RCC 7860 (cell line): ENCODE measurements at regions not wholly inside any gene's neighbourhood (a gene's known extent, or its start where the extent isn't known, plus 50 kb on each side); places are given as distances from the start of the nearest gene placed in this dataset.
"Not testable (repeated sequence)": the region's sequence is repeated elsewhere in the genome, so short reads cannot be mapped to it uniquely, and the experiment has no call there.

Experiments
- DNase-seq: peaks from one replicate; pipeline ENCODE4 v3.0.0-alpha.2; 2015; ENCODE audit warnings: low spot score
- FAIRE-seq: peaks from 2 replicates; lab custom pipeline; 2012; peaks lifted over from hg19 to GRCh38; lab: Jason Lieb, UNC

GRCh38 chr16:61435346-61435745, 600.9 kb downstream of the CDH8 start:
- DNase-seq (no peak), FAIRE-seq (no peak)

- DNase-seq = no peak
- no peak for FAIRE-seq
Observed at GRCh38 chr16:61432421-61432820, 603.8 kb downstream of the CDH8 start.

- FAIRE-seq = no peak
- DNase-seq = no peak
Observed at GRCh38 chr16:61421111-61421510, 615.1 kb downstream of the CDH8 start.

GRCh38 chr16:61419791-61420190, 616.4 kb downstream of the CDH8 start:
- DNase-seq (no peak), FAIRE-seq (no peak)

GRCh38 chr16:61418802-61419201, 617.4 kb downstream of the CDH8 start:
- not testable (repeated sequence) for DNase-seq, FAIRE-seq

GRCh38 chr16:61415126-61415525, 621.1 kb downstream of the CDH8 start:
- no peak for DNase-seq

GRCh38 chr16:61413021-61413420, 623.2 kb downstream of the CDH8 start:
- FAIRE-seq (no peak), DNase-seq (no peak)

More at GRCh38 chr16:61415126-61415525, 621.1 kb downstream of the CDH8 start:
- no peak for FAIRE-seq

GRCh38 chr16:61412562-61412961, 623.7 kb downstream of the CDH8 start:
- DNase-seq (no peak), FAIRE-seq (no peak)

- FAIRE-seq (no peak), DNase-seq (no peak)
Observed at GRCh38 chr16:61409604-61410003, 626.6 kb downstream of the CDH8 start.

- DNase-seq = no peak
- no peak for FAIRE-seq
Observed at GRCh38 chr16:61403386-61403785, 632.9 kb downstream of the CDH8 start.

GRCh38 chr16:61391896-61392295, 644.3 kb downstream of the CDH8 start:
- DNase-seq = no peak
- no peak for FAIRE-seq

GRCh38 chr16:61390965-61391637, 645.1 kb downstream of the CDH8 start:
- FAIRE-seq = no peak
- DNase-seq = no peak

- FAIRE-seq = no peak
Observed at GRCh38 chr16:61385392-61386071, 650.7 kb downstream of the CDH8 start.

GRCh38 chr16:61382435-61382834, 653.8 kb downstream of the CDH8 start:
- DNase-seq (no peak), FAIRE-seq (no peak)

More at GRCh38 chr16:61385392-61386071, 650.7 kb downstream of the CDH8 start:
- DNase-seq = no peak

- DNase-seq = no peak
- FAIRE-seq = no peak
Observed at GRCh38 chr16:61379311-61379710, 656.9 kb downstream of the CDH8 start.

GRCh38 chr16:61374071-61374470, 662.2 kb downstream of the CDH8 start:
- no peak for FAIRE-seq
- DNase-seq = no peak

GRCh38 chr16:61371881-61372280, 664.4 kb downstream of the CDH8 start:
- FAIRE-seq (no peak), DNase-seq (no peak)

GRCh38 chr16:61371388-61371787, 664.9 kb downstream of the CDH8 start:
- DNase-seq (no peak), FAIRE-seq (no peak)

GRCh38 chr16:61370564-61370963, 665.7 kb downstream of the CDH8 start:
- FAIRE-seq = no peak
- no peak for DNase-seq

- no peak for DNase-seq
- no peak for FAIRE-seq
Observed at GRCh38 chr16:61366006-61366405, 670.2 kb downstream of the CDH8 start.

- FAIRE-seq (no peak), DNase-seq (no peak)
Observed at GRCh38 chr16:61364990-61365389, 671.2 kb downstream of the CDH8 start.

- FAIRE-seq (no peak), DNase-seq (no peak)
Observed at GRCh38 chr16:61362585-61362984, 673.7 kb downstream of the CDH8 start.
